HS-5 (cell line): ENCODE measurements at regions not wholly inside any gene's neighbourhood (a gene's known extent, or its start where the extent isn't known, plus 50 kb on each side); places are given as distances from the start of the nearest gene placed in this dataset.

Source experiments
- DNase-seq: peaks from one replicate; pipeline ENCODE4 v3.0.0-alpha.2; 2012; ENCODE audit warnings: low read depth

GRCh38 chr13:74043237-74043636, 91.0 kb downstream of the KLF12 start:
- DNase-seq = no peak

- no peak for DNase-seq
Observed at GRCh38 chr13:74040200-74040599, 94.0 kb downstream of the KLF12 start.

GRCh38 chr13:74039667-74040066, 94.5 kb downstream of the KLF12 start:
- DNase-seq = no peak

- DNase-seq = no peak
Observed at GRCh38 chr13:74039154-74039553, 95.0 kb downstream of the KLF12 start.

- no peak for DNase-seq
Observed at GRCh38 chr13:74037762-74038161, 96.4 kb downstream of the KLF12 start.

GRCh38 chr13:74036373-74036772, 97.8 kb downstream of the KLF12 start:
- DNase-seq = no peak

GRCh38 chr13:74035896-74036295, 98.3 kb downstream of the KLF12 start:
- DNase-seq = no peak

- DNase-seq = no peak
Observed at GRCh38 chr13:74032325-74032724, 101.9 kb downstream of the KLF12 start.

GRCh38 chr13:74027161-74027779, 106.9 kb downstream of the KLF12 start:
- no peak for DNase-seq

- no peak for DNase-seq
Observed at GRCh38 chr13:74026753-74027152, 107.5 kb downstream of the KLF12 start.

GRCh38 chr13:74025369-74025768, 108.8 kb downstream of the KLF12 start:
- DNase-seq = no peak

- no peak for DNase-seq
Observed at GRCh38 chr13:74024856-74025255, 109.3 kb downstream of the KLF12 start.

GRCh38 chr13:74024314-74024713, 109.9 kb downstream of the KLF12 start:
- DNase-seq = no peak

GRCh38 chr13:74023484-74023883, 110.7 kb downstream of the KLF12 start:
- no peak for DNase-seq

- DNase-seq = no peak
Observed at GRCh38 chr13:74021505-74021904, 112.7 kb downstream of the KLF12 start.

GRCh38 chr13:74018062-74018431, 116.2 kb downstream of the KLF12 start:
- no peak for DNase-seq

- DNase-seq = no peak
Observed at GRCh38 chr13:74017301-74018061, 116.7 kb downstream of the KLF12 start.

GRCh38 chr13:74015137-74015536, 119.1 kb downstream of the KLF12 start:
- DNase-seq = no peak

GRCh38 chr13:74009100-74009668, 125.0 kb downstream of the KLF12 start:
- DNase-seq = no peak

- DNase-seq = no peak
Observed at GRCh38 chr13:74006666-74007065, 127.5 kb downstream of the KLF12 start.

GRCh38 chr13:74005320-74006157, 128.7 kb downstream of the KLF12 start:
- DNase-seq = no peak

GRCh38 chr13:74004109-74004508, 130.1 kb downstream of the KLF12 start:
- DNase-seq = no peak

GRCh38 chr13:74003374-74003773, 130.8 kb downstream of the KLF12 start:
- DNase-seq = no peak
